ENCODE measurements at regions not wholly inside any gene's neighbourhood (a gene's known extent, or its start where the extent isn't known, plus 50 kb on each side); places are given as distances from the start of the nearest gene placed in this dataset.

- no peaks in the 10 kb centered on the region for H3K27me3 ChIP-seq
- no peak for DNase-seq
- intact Hi-C loops (cut with DNase I; ENCODE audit: low total_unique reads), result no loop called here
- no peak for TF ChIP-seq CTCF (IDR thresholded peaks at IDR 0.05)
- no peaks in the 10 kb centered on the region for H3K36me3 ChIP-seq
- no peaks in the 10 kb centered on the region for H3K9me3 ChIP-seq
- H3K27ac ChIP-seq, result no peak overlapping the region
- no peaks in the 10 kb centered on the region for H3K4me1 ChIP-seq
- no peak overlapping the region for H3K4me3 ChIP-seq
These were observed 85.2 kb upstream of the NPVF start for GRCh38 chr7:25313526-25313925.

- no peaks in the 10 kb centered on the region for H3K9me3 ChIP-seq
- TF ChIP-seq CTCF (IDR thresholded peaks at IDR 0.05), result no peak
- no peaks in the 10 kb centered on the region for H3K36me3 ChIP-seq
- intact Hi-C loops (cut with DNase I; ENCODE audit: low total_unique reads), result no loop called here
- H3K27me3 ChIP-seq, result no peaks in the 10 kb centered on the region
- H3K4me3 ChIP-seq, result no peak overlapping the region
- DNase-seq, result no peak
- H3K4me1 ChIP-seq, result no peaks in the 10 kb centered on the region
- H3K27ac ChIP-seq, result no peak overlapping the region
These were observed 85.9 kb upstream of the NPVF start for GRCh38 chr7:25314094-25314730.

- Histone ChIP-seq H3K4me1 (no peaks in the 10 kb centered on the region), H3K9me3 (no peaks in the 10 kb centered on the region), H3K36me3 (no peaks in the 10 kb centered on the region), H3K27me3 (no peaks in the 10 kb centered on the region), H3K4me3 (no peak overlapping the region), H3K27ac (no peak overlapping the region)
- intact Hi-C loops (cut with DNase I; ENCODE audit: low total_unique reads), result no loop called here
- no peak for DNase-seq
- no peak for TF ChIP-seq CTCF (IDR thresholded peaks at IDR 0.05)
These were observed 86.5 kb upstream of the NPVF start for GRCh38 chr7:25314731-25315267.

GRCh38 chr7:25316366-25316765, 88.1 kb upstream of the NPVF start:
- Histone ChIP-seq H3K4me3 (no peak overlapping the region), H3K27ac (no peak overlapping the region), H3K4me1 (no peaks in the 10 kb centered on the region), H3K9me3 (no peaks in the 10 kb centered on the region), H3K36me3 (no peaks in the 10 kb centered on the region), H3K27me3 (no peaks in the 10 kb centered on the region)
- DNase-seq, result no peak
- intact Hi-C loops (cut with DNase I; ENCODE audit: low total_unique reads), result no loop called here
- TF ChIP-seq CTCF (IDR thresholded peaks at IDR 0.05), result no peak

GRCh38 chr7:25318047-25318446, 89.8 kb upstream of the NPVF start:
- Histone ChIP-seq H3K36me3 (no peaks in the 10 kb centered on the region), H3K27me3 (no peaks in the 10 kb centered on the region), H3K27ac (no peak overlapping the region), H3K4me3 (no peak overlapping the region), H3K4me1 (no peaks in the 10 kb centered on the region), H3K9me3 (no peaks in the 10 kb centered on the region)
- TF ChIP-seq CTCF (IDR thresholded peaks at IDR 0.05), result no peak
- no peak for DNase-seq
- intact Hi-C loops (cut with DNase I; ENCODE audit: low total_unique reads), result no loop called here

- Histone ChIP-seq H3K36me3 (no peaks in the 10 kb centered on the region), H3K27ac (no peak overlapping the region), H3K27me3 (peaks cover 0 to 7% of the 10 kb centered on the region in 2 donors), H3K4me3 (no peak overlapping the region), H3K4me1 (no peaks in the 10 kb centered on the region), H3K9me3 (no peaks in the 10 kb centered on the region)
- no peak for DNase-seq
- intact Hi-C loops (cut with DNase I; ENCODE audit: low total_unique reads), result no loop called here
- TF ChIP-seq CTCF (IDR thresholded peaks at IDR 0.05), result no peak
These were observed 91.4 kb upstream of the NPVF start for GRCh38 chr7:25319707-25320106.
